GM23338 (cell line): ENCODE measurements at regions not wholly inside any gene's neighbourhood (a gene's known extent, or its start where the extent isn't known, plus 50 kb on each side); places are given as distances from the start of the nearest gene placed in this dataset.

Experiments
- ATAC-seq: fragments of 200-7000 bp; cut with Tn5 transposase; 3 replicates; pipeline ENCODE4 v1.9.1; 2020
- DNase-seq: peaks from one replicate; pipeline ENCODE4 v3.0.0-alpha.2; 2015; ENCODE audit warnings: low spot score
- H2AFZ ChIP-seq: fragments of 200-600 bp; sonication (generic); 2 replicates; pipeline ENCODE4 v1.8.0; 2016; ENCODE audit warnings: antibody characterized with exemption, mild to moderate bottlenecking, moderate library complexity
- H3F3A ChIP-seq: fragments of 200-600 bp; sonication (generic); replicated peaks from 2 replicates; pipeline ENCODE4 v1.8.0; 2017; ENCODE audit warnings: antibody characterized with exemption, mixed run types, low read depth
- H3K27ac ChIP-seq: fragments of 200-600 bp; sonication (generic); 2 replicates; pipeline ENCODE4 v1.6.1; 2016; ENCODE audit warnings: low read depth
- H3K27me3 ChIP-seq: fragments of 200-600 bp; sonication (generic); 2 replicates; pipeline ENCODE4 v1.8.0; 2016; ENCODE audit warnings: mild to moderate bottlenecking, mixed run types, moderate library complexity; ENCODE audit not compliant: insufficient read depth
- H3K36me3 ChIP-seq: fragments of 200-600 bp; sonication (generic); 2 replicates; pipeline ENCODE4 v1.8.0; 2016; ENCODE audit warnings: mild to moderate bottlenecking; ENCODE audit not compliant: insufficient read depth
- H3K4me1 ChIP-seq: fragments of 200-600 bp; sonication (generic); 2 replicates; pipeline ENCODE4 v1.8.0; 2016; ENCODE audit warnings: mild to moderate bottlenecking, moderate library complexity; ENCODE audit not compliant: insufficient read depth
- H3K4me2 ChIP-seq: fragments of 200-600 bp; sonication (generic); 2 replicates; pipeline ENCODE4 v1.7.1; 2017; ENCODE audit warnings: mixed run types
- H3K4me3 ChIP-seq: fragments of 200-600 bp; sonication (generic); 2 replicates; pipeline ENCODE4 v1.6.1; 2016; ENCODE audit warnings: mixed run types
- H3K79me2 ChIP-seq: fragments of 200-600 bp; sonication (generic); replicated peaks from 2 replicates; pipeline ENCODE4 v1.8.0; 2017; ENCODE audit warnings: mild to moderate bottlenecking; ENCODE audit not compliant: insufficient read depth
- H3K9me2 ChIP-seq: fragments of 200-600 bp; sonication (generic); 2 replicates; pipeline ENCODE4 v1.8.0; 2017; ENCODE audit not compliant: insufficient read depth
- H4K20me1 ChIP-seq: fragments of 200-600 bp; sonication (generic); replicated peaks from 2 replicates; pipeline ENCODE4 v1.8.0; 2017; ENCODE audit warnings: mild to moderate bottlenecking; ENCODE audit not compliant: insufficient read depth
- H3K27ac Mint-ChIP-seq: 2 replicates; pipeline ENCODE4 v1.8.0; 2020; ENCODE audit warnings: inconsistent platforms, mild to moderate bottlenecking, moderate library complexity, mixed read lengths
- H3K27me3 Mint-ChIP-seq: 3 replicates; pipeline ENCODE4 v1.8.0; 2022; ENCODE audit warnings: low read depth, mild to moderate bottlenecking, moderate library complexity, mixed read lengths, inconsistent platforms; ENCODE audit not compliant: insufficient read depth, poor library complexity
- H3K36me3 Mint-ChIP-seq: 3 replicates; pipeline ENCODE4 v1.8.0; 2021; ENCODE audit warnings: low read depth, mild to moderate bottlenecking, inconsistent platforms, moderate library complexity, mixed read lengths
- H3K4me1 Mint-ChIP-seq: 3 replicates; pipeline ENCODE4 v1.8.0; 2020; ENCODE audit warnings: mild to moderate bottlenecking, inconsistent platforms, mixed read lengths
- H3K4me3 Mint-ChIP-seq: 3 replicates; pipeline ENCODE4 v1.8.0; 2021; ENCODE audit warnings: moderate library complexity, mild to moderate bottlenecking, inconsistent platforms, mixed read lengths
- H3K9me3 Mint-ChIP-seq: 3 replicates; pipeline ENCODE4 v1.8.0; 2020; ENCODE audit warnings: moderate library complexity, mild to moderate bottlenecking, inconsistent platforms, mixed read lengths
- CREB1 ChIP-seq: fragments of 250-450 bp; sonication (Bioruptor Pico); IDR thresholded peaks from 2 replicates; pipeline ENCODE4 v1.5.0; 2020; ENCODE audit warnings: low read depth, mild to moderate bottlenecking, moderate library complexity
- EZH2 ChIP-seq: fragments of 200-600 bp; sonication (generic); IDR thresholded peaks from one replicate; pipeline ENCODE4 v1.8.0; 2017; ENCODE audit warnings: antibody characterized with exemption, mild to moderate bottlenecking, low read depth; ENCODE audit not compliant: unreplicated experiment
- EZH2phosphoT487 ChIP-seq: fragments of 200-600 bp; sonication (generic); IDR thresholded peaks from one replicate; pipeline ENCODE4 v1.8.1; 2018; ENCODE audit warnings: antibody characterized with exemption; ENCODE audit not compliant: unreplicated experiment
- JUNB ChIP-seq: IDR thresholded peaks from one replicate; pipeline ENCODE4 v1.6.1; 2016; ENCODE audit warnings: antibody characterized with exemption; ENCODE audit not compliant: unreplicated experiment
- POLR2AphosphoS5 ChIP-seq: IDR thresholded peaks from 2 replicates; pipeline ENCODE4 v1.6.1; 2016; ENCODE audit warnings: antibody characterized with exemption, low read depth
- STAT1 ChIP-seq: IDR thresholded peaks from one replicate; pipeline ENCODE4 v1.6.1; 2016; ENCODE audit warnings: antibody characterized with exemption; ENCODE audit not compliant: unreplicated experiment
- ZNF114 ChIP-seq: fragments of 250-450 bp; sonication (Bioruptor Pico); IDR thresholded peaks from 2 replicates; pipeline ENCODE4 v1.5.0; 2020; ENCODE audit warnings: mild to moderate bottlenecking, moderate library complexity
- ZNF331 ChIP-seq: fragments of 250-450 bp; sonication (Bioruptor Pico); IDR thresholded peaks from 2 replicates; pipeline ENCODE4 v1.5.0; 2020; ENCODE audit warnings: low read depth, mild to moderate bottlenecking, moderate library complexity
- TF ChIP-seq, protein P1 (sequence below): IDR thresholded peaks from 2 replicates; pipeline ENCODE4 v1.6.1; 2016; ENCODE audit warnings: antibody characterized with exemption
- TF ChIP-seq, protein P2 (sequence below): IDR thresholded peaks from one replicate; pipeline ENCODE4 v1.6.1; 2018; ENCODE audit warnings: antibody characterized with exemption; ENCODE audit not compliant: unreplicated experiment

DNA sequence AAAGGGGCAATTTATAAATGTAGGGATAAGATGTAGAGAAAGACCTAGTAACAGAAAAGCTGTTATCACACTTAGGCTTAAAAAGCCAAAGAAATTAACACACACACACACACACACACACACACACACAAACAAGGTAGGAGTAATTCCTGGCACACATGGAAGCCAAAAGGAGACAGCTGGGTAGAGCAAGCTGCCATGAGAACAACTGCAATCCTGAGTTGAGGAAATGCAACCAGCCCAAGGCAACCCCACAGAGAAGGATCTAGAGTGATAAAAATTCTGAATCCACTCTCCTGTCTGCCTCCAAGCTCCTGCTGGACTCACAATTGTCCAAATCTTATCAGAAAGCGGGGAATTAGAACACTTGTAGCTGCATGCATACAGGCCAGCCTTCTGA, 229.1 kb upstream of the DGKB start:
- no peaks in the 10 kb centered on the region for H3K27me3 ChIP-seq
- H3K36me3 Mint-ChIP-seq = no peaks in the 10 kb centered on the region
- H3K36me3 ChIP-seq = no peaks in the 10 kb centered on the region
- DNase-seq (no peak), ATAC-seq (no peak)
- no peak overlapping the region for H3K27ac ChIP-seq
- no peak overlapping the region for H3K27ac Mint-ChIP-seq
- no peak overlapping the region for H3K4me2 ChIP-seq
- H3K9me3 Mint-ChIP-seq = no peaks in the 10 kb centered on the region
- H4K20me1 ChIP-seq = no peaks in the 10 kb centered on the region
- peaks cover 4% of the 10 kb centered on the region; the same call in 2 of the 3 replicates for H3K4me1 Mint-ChIP-seq
- H3K9me2 ChIP-seq = no peaks in the 10 kb centered on the region
- no peak overlapping the region for H3K4me3 ChIP-seq
- no peaks in the 10 kb centered on the region for H3K79me2 ChIP-seq
- H3K4me1 ChIP-seq = no peaks in the 10 kb centered on the region
- H2AFZ ChIP-seq = no peak overlapping the region
- no peaks in the 10 kb centered on the region for H3F3A ChIP-seq
- H3K27me3 Mint-ChIP-seq = no peaks in the 10 kb centered on the region
- TF ChIP-seq CREB1 (CRISPR knock-in tag) (no peak), ZNF114 (no peak), STAT1 (no peak), EZH2 (no peak), ZNF331 (CRISPR knock-in tag) (no peak), POLR2AphosphoS5 (no peak)
- TF ChIP-seq, protein P1, sequence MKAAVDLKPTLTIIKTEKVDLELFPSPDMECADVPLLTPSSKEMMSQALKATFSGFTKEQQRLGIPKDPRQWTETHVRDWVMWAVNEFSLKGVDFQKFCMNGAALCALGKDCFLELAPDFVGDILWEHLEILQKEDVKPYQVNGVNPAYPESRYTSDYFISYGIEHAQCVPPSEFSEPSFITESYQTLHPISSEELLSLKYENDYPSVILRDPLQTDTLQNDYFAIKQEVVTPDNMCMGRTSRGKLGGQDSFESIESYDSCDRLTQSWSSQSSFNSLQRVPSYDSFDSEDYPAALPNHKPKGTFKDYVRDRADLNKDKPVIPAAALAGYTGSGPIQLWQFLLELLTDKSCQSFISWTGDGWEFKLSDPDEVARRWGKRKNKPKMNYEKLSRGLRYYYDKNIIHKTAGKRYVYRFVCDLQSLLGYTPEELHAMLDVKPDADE = no peak
- no peak overlapping the region for H3K4me3 Mint-ChIP-seq

DNA sequence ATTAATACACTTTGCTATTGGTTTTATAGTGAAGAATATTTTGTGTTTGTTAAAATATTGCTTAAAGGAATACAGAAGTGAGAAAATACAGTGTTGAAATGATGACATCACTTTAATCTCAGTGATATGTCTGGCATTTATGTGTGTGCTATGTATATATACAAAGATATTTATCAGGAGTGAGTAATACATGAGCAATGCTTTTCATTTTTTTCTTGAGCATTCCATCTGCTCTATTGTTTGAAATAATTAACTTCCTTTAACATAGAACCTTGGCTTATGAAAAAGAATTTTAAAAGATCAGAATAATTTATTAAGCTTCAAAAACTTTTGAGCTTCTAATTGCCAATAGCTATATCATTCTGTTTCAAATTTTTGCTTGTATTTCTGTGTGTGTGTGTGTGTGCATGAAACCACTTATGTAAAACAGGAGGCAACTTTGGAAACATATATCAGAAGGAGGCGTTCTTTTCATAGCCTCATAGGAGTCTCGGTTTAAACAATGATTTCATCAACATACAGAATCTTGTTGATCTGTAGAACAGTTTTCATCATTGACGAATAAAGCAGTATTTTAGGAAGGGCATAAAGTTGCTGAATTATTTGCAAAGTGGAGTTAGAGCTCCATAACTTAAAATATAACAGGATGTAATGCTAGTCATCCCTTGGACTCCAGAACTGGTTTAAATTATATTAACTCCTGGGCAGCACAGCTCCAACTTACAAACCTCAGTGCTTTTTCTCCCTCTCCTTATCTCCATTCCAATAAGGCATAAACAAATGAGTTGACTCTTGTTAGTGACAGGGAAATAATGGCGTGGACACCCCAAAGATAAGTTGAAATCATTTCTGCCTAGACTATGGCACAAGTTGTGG, 228.4 kb upstream of the DGKB start:
- no peak for ATAC-seq
- DNase-seq = no peak
- Mint-ChIP-seq H3K36me3 (no peaks in the 10 kb centered on the region), H3K4me1 (peaks cover 8% of the 10 kb centered on the region; the same call in 2 of the 3 replicates), H3K27me3 (no peaks in the 10 kb centered on the region), H3K4me3 (no peak overlapping the region), H3K9me3 (no peaks in the 10 kb centered on the region), H3K27ac (no peak overlapping the region)
- no peaks in the 10 kb centered on the region for H4K20me1 ChIP-seq
- no peaks in the 10 kb centered on the region for H3K9me2 ChIP-seq
- H3K27ac ChIP-seq = no peak overlapping the region
- no peak overlapping the region for H3K4me2 ChIP-seq
- TF ChIP-seq JUNB = no peak
- TF ChIP-seq EZH2 = no peak
- TF ChIP-seq, protein P2, sequence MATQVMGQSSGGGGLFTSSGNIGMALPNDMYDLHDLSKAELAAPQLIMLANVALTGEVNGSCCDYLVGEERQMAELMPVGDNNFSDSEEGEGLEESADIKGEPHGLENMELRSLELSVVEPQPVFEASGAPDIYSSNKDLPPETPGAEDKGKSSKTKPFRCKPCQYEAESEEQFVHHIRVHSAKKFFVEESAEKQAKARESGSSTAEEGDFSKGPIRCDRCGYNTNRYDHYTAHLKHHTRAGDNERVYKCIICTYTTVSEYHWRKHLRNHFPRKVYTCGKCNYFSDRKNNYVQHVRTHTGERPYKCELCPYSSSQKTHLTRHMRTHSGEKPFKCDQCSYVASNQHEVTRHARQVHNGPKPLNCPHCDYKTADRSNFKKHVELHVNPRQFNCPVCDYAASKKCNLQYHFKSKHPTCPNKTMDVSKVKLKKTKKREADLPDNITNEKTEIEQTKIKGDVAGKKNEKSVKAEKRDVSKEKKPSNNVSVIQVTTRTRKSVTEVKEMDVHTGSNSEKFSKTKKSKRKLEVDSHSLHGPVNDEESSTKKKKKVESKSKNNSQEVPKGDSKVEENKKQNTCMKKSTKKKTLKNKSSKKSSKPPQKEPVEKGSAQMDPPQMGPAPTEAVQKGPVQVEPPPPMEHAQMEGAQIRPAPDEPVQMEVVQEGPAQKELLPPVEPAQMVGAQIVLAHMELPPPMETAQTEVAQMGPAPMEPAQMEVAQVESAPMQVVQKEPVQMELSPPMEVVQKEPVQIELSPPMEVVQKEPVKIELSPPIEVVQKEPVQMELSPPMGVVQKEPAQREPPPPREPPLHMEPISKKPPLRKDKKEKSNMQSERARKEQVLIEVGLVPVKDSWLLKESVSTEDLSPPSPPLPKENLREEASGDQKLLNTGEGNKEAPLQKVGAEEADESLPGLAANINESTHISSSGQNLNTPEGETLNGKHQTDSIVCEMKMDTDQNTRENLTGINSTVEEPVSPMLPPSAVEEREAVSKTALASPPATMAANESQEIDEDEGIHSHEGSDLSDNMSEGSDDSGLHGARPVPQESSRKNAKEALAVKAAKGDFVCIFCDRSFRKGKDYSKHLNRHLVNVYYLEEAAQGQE = no peak
- no peak for TF ChIP-seq EZH2phosphoT487
- no peak for TF ChIP-seq POLR2AphosphoS5
- H3K79me2 ChIP-seq = no peaks in the 10 kb centered on the region
- H3F3A ChIP-seq = no peaks in the 10 kb centered on the region
- no peak overlapping the region for H2AFZ ChIP-seq
- H3K4me3 ChIP-seq = no peak overlapping the region
- H3K4me1 ChIP-seq = no peaks in the 10 kb centered on the region
- H3K27me3 ChIP-seq = no peaks in the 10 kb centered on the region
- H3K36me3 ChIP-seq = no peaks in the 10 kb centered on the region
